ENCODE measurements at regions not wholly inside any gene's neighbourhood (a gene's known extent, or its start where the extent isn't known, plus 50 kb on each side); places are given as distances from the start of the nearest gene placed in this dataset.
"Not testable (repeated sequence)": the region's sequence is repeated elsewhere in the genome, so short reads cannot be mapped to it uniquely, and the experiment has no call there.

- no peaks in the 10 kb centered on the region for H3K79me2 ChIP-seq (ENCODE audit: insufficient read depth, low read length)
- no peak overlapping the region for H2AFZ ChIP-seq (ENCODE audit: low read length)
- H3K9ac ChIP-seq (ENCODE audit: low read depth, low read length, poor library complexity, severe bottlenecking) = no peak overlapping the region
- H3K27me3 ChIP-seq (ENCODE audit: insufficient read depth, low read length, poor library complexity, severe bottlenecking) = no peaks in the 10 kb centered on the region
- H3K4me2 ChIP-seq (ENCODE audit: low read depth, low read length, poor library complexity, severe bottlenecking) = no peak overlapping the region
- H3K4me1 ChIP-seq (ENCODE audit: insufficient read depth, low read length, poor library complexity, severe bottlenecking) = no peaks in the 10 kb centered on the region
- no peaks in the 10 kb centered on the region for H3K36me3 ChIP-seq (ENCODE audit: insufficient read depth, low read length)
- H3K9me3 ChIP-seq (ENCODE audit: insufficient read depth, low read depth, low read length) = no peaks in the 10 kb centered on the region
- TF ChIP-seq EZH2phosphoT487 (IDR thresholded peaks at IDR 0.05; ENCODE audit: borderline replicate concordance) (no peak), CTCF (conservative IDR thresholded peaks at IDR 0.05; ENCODE audit: low read length) (no peak)
- no peaks in the 10 kb centered on the region for H3F3A ChIP-seq (ENCODE audit: low read depth)
- no peaks in the 10 kb centered on the region for H4K20me1 ChIP-seq (ENCODE audit: insufficient read depth, low read length, poor library complexity, severe bottlenecking)
- H3K4me3 ChIP-seq (ENCODE audit: low read length, poor library complexity, severe bottlenecking) = no peak overlapping the region
- H3K9me2 ChIP-seq (replicated peaks; ENCODE audit: low read depth, low read length) = no peaks in the 10 kb centered on the region
Measured at GRCh38 chr9:108257382-108257781, 598.4 kb downstream of the ACTL7B start.

GRCh38 chr9:108254236-108254635 lies 601.5 kb downstream of the ACTL7B start:
- no peak overlapping the region for H3K9ac ChIP-seq (ENCODE audit: low read depth, low read length, poor library complexity, severe bottlenecking)
- H3K4me1 ChIP-seq (ENCODE audit: insufficient read depth, low read length, poor library complexity, severe bottlenecking) = no peaks in the 10 kb centered on the region
- H3F3A ChIP-seq (ENCODE audit: low read depth) = no peaks in the 10 kb centered on the region
- H4K20me1 ChIP-seq (ENCODE audit: insufficient read depth, low read length, poor library complexity, severe bottlenecking) = no peaks in the 10 kb centered on the region
- no peak overlapping the region for H3K4me3 ChIP-seq (ENCODE audit: low read length, poor library complexity, severe bottlenecking)
- TF ChIP-seq CTCF (conservative IDR thresholded peaks at IDR 0.05; ENCODE audit: low read length) (no peak), EZH2phosphoT487 (IDR thresholded peaks at IDR 0.05; ENCODE audit: borderline replicate concordance) (no peak)
- no peaks in the 10 kb centered on the region for H3K36me3 ChIP-seq (ENCODE audit: insufficient read depth, low read length)
- no peaks in the 10 kb centered on the region for H3K79me2 ChIP-seq (ENCODE audit: insufficient read depth, low read length)
- no peak overlapping the region for H2AFZ ChIP-seq (ENCODE audit: low read length)
- H3K9me2 ChIP-seq (replicated peaks; ENCODE audit: low read depth, low read length) = no peaks in the 10 kb centered on the region
- H3K4me2 ChIP-seq (ENCODE audit: low read depth, low read length, poor library complexity, severe bottlenecking) = no peak overlapping the region
- H3K27me3 ChIP-seq (ENCODE audit: insufficient read depth, low read length, poor library complexity, severe bottlenecking) = no peaks in the 10 kb centered on the region
- H3K9me3 ChIP-seq (ENCODE audit: insufficient read depth, low read depth, low read length) = no peaks in the 10 kb centered on the region

- H3K4me3 ChIP-seq (ENCODE audit: low read length, poor library complexity, severe bottlenecking); H3F3A ChIP-seq (ENCODE audit: low read depth); H3K79me2 ChIP-seq (ENCODE audit: insufficient read depth, low read length); H2AFZ ChIP-seq (ENCODE audit: low read length); H3K9me3 ChIP-seq (ENCODE audit: insufficient read depth, low read depth, low read length); H3K9ac ChIP-seq (ENCODE audit: low read depth, low read length, poor library complexity, severe bottlenecking); H3K36me3 ChIP-seq (ENCODE audit: insufficient read depth, low read length); H3K27me3 ChIP-seq (ENCODE audit: insufficient read depth, low read length, poor library complexity, severe bottlenecking); H3K9me2 ChIP-seq (replicated peaks; ENCODE audit: low read depth, low read length); H4K20me1 ChIP-seq (ENCODE audit: insufficient read depth, low read length, poor library complexity, severe bottlenecking); H3K4me1 ChIP-seq (ENCODE audit: insufficient read depth, low read length, poor library complexity, severe bottlenecking); H3K4me2 ChIP-seq (ENCODE audit: low read depth, low read length, poor library complexity, severe bottlenecking): not testable (repeated sequence)
Measured at GRCh38 chr9:108247391-108247790, 608.4 kb downstream of the ACTL7B start.

- H3K4me3 ChIP-seq (ENCODE audit: low read length, poor library complexity, severe bottlenecking) = no peak overlapping the region
- H3F3A ChIP-seq (ENCODE audit: low read depth) = no peaks in the 10 kb centered on the region
- no peak overlapping the region for H3K9ac ChIP-seq (ENCODE audit: low read depth, low read length, poor library complexity, severe bottlenecking)
- no peaks in the 10 kb centered on the region for H3K4me1 ChIP-seq (ENCODE audit: insufficient read depth, low read length, poor library complexity, severe bottlenecking)
- no peaks in the 10 kb centered on the region for H3K27me3 ChIP-seq (ENCODE audit: insufficient read depth, low read length, poor library complexity, severe bottlenecking)
- no peak overlapping the region for H2AFZ ChIP-seq (ENCODE audit: low read length)
- H3K4me2 ChIP-seq (ENCODE audit: low read depth, low read length, poor library complexity, severe bottlenecking) = no peak overlapping the region
- H4K20me1 ChIP-seq (ENCODE audit: insufficient read depth, low read length, poor library complexity, severe bottlenecking) = no peaks in the 10 kb centered on the region
- no peaks in the 10 kb centered on the region for H3K79me2 ChIP-seq (ENCODE audit: insufficient read depth, low read length)
- no peaks in the 10 kb centered on the region for H3K9me2 ChIP-seq (replicated peaks; ENCODE audit: low read depth, low read length)
- TF ChIP-seq EZH2phosphoT487 (IDR thresholded peaks at IDR 0.05; ENCODE audit: borderline replicate concordance) = no peak
- no peak for TF ChIP-seq CTCF (conservative IDR thresholded peaks at IDR 0.05; ENCODE audit: low read length)
- no peaks in the 10 kb centered on the region for H3K36me3 ChIP-seq (ENCODE audit: insufficient read depth, low read length)
- H3K9me3 ChIP-seq (ENCODE audit: insufficient read depth, low read depth, low read length) = no peaks in the 10 kb centered on the region
Measured at GRCh38 chr9:108245901-108246300, 609.9 kb downstream of the ACTL7B start.

All from Loucy (cell line).